GM12872 (cell line): ENCODE measurements at regions not wholly inside any gene's neighbourhood (a gene's known extent, or its start where the extent isn't known, plus 50 kb on each side); places are given as distances from the start of the nearest gene placed in this dataset.

Experiments used
- TF ChIP-seq, protein P1 (sequence below): IDR thresholded peaks from 3 replicates; pipeline ENCODE4 v1.5.1; 2011; ENCODE audit warnings: low read depth, mild to moderate bottlenecking, low read length, moderate library complexity; ENCODE audit not compliant: insufficient read depth

DNA sequence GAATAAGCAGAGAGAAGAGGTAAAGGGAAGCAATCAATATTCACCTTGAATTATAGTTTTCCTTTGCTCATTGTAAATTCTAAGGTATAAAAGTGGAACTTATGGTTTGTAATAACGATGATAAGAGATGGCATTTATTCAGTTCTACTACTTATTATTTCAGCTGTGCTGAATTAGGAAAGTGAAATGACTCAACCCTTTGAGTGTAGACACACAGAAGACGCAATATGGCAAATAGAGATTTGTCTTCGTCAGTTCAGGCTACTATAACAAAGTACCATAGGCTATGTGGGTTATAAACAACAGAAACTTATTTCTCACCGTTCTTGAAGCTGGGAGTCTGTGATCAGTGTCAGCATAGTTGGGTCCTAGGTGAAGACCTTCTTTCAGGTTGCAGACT, 713.0 kb upstream of the PCDH9 start:
- TF ChIP-seq, protein P1, sequence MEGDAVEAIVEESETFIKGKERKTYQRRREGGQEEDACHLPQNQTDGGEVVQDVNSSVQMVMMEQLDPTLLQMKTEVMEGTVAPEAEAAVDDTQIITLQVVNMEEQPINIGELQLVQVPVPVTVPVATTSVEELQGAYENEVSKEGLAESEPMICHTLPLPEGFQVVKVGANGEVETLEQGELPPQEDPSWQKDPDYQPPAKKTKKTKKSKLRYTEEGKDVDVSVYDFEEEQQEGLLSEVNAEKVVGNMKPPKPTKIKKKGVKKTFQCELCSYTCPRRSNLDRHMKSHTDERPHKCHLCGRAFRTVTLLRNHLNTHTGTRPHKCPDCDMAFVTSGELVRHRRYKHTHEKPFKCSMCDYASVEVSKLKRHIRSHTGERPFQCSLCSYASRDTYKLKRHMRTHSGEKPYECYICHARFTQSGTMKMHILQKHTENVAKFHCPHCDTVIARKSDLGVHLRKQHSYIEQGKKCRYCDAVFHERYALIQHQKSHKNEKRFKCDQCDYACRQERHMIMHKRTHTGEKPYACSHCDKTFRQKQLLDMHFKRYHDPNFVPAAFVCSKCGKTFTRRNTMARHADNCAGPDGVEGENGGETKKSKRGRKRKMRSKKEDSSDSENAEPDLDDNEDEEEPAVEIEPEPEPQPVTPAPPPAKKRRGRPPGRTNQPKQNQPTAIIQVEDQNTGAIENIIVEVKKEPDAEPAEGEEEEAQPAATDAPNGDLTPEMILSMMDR = no peak

DNA sequence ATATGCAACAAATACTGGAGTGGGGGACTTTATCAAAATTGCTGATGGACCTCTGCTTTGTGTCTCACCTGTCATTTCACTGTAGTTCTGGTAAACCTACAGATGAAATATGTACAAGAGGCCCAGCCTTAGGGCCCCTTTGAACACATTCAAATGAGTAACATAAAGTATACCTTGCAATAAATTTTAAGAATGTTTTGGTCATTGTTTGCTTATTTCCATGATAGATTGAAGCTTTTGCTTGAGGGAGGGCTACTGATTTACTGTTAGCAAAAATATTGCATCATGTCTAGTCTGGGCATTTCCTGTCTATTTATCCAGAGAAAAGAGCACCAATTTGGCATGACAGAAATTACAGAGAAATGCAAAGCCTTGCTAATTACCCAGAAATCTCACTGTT, 705.5 kb upstream of the PCDH9 start:
- TF ChIP-seq, protein P1 = no peak

DNA sequence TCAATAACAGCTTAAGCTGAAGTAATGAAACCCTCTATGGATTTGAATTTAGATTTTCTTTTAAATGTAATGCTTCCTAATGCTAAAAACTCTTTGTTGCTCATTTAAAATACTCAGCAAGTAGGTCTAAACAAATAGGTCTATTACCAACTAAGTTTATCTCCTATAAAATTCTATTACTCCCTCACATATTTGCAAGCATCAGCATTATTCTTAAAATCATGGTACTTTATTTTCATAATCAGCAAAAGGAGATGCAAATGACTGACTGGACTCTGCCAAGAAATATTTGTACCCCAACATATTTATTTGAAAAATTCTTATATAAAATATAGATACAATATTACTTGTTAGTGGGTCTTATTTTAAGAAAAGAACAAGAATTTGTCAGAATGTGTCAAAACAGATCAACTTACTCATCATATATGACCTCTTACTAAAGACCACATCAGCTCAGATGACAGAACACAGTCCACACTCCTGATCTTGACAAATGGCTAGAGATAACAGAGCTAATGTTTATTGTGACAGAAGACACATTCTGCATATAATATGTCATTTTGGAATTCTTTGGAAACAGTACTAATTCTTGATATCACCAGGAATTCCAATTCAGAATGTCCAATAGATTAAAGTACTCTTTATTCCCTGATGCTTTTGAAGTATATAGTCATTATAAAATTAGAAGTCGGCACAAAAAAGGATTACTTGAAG, 704.6 kb upstream of the PCDH9 start:
- TF ChIP-seq, protein P1 = no peak

DNA sequence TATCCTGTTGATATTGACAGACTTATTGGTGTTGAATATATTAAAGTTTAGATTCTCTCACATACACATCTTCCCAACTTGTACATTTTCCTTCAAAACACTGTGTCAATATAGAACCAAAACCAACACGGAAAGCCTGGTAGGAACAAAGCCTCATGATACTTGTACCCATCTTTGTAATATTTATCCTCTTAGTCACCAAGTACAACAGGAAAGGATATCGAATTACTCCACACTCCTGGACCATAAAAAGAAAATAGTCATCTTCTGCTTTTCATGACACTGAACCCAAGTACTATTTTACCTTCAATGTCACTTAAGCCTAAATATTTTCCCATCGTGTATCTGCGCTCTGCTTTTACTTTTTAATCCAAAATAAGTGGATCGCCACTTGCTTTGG, 702.9 kb upstream of the PCDH9 start:
- TF ChIP-seq, protein P1 = no peak

DNA sequence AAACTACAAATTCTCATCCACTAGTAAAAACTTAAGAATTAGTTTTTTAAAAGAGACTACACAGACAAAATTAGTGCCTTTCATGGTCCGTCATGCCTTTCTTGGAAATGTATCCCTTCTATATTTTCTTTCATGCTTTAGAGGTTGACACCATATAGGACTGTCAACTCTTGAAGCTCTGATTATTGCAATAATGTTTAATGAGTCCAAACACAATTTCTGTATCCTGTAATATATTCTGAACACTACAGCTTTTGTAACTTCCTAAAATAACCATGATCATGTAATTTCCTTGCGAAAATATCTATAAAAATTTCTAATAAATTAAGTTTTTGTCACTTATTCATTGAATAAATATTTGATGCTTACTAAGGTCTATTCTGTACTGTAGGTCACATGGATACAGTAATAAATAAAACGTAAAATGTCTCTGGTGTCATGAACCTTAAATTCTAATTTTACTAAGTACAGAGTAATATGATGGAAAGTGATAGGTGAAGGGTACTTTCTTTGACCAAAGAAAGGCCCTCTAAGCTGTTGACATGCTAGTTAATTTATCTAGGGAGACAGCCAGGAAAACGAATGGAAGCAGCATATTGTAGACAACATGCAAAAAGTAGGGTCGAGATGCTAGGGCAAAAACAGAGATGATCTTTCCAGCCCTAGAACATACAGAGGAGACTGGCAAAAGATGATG, 687.3 kb upstream of the PCDH9 start:
- TF ChIP-seq, protein P1 = no peak

DNA sequence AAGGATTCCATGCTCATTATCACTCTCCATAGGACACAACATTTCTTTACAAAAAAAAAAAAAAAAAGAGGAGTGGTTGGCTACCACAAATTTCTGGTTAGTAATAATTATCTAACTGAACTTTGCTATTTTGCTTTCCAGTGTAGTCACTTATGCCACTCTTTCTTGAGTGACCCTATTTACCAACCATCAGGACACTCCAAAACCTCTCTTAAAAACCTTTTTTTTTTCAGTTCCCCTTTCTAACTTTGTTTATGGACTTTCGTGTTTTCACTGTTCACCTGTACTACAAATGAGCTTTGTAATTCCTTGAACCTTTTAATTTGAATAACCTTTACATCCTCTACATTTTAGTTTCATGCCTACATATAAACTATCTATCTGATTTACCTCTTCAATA, 686.5 kb upstream of the PCDH9 start:
- TF ChIP-seq, protein P1 = no peak

DNA sequence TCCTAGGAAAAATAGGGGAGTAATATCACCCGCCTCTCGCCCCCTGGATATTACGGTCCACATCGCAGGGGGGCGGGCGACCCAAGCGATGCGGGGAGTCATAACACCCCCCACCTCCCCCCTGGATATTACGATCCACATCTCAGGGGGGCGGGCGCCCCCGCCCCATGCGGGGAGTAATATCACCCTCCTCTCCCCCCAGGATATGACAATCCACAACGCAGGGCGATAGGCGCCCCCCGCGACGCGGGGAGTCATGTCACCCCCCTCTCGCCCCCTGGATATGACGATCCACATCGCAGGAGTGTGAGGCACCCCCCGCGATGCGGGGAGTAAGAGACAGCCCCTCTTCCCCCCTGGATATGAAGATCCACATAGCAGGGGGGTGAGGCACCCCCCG, 684.4 kb upstream of the PCDH9 start:
- TF ChIP-seq, protein P1 = no peak
